ENCODE measurements at regions not wholly inside any gene's neighbourhood (a gene's known extent, or its start where the extent isn't known, plus 50 kb on each side); places are given as distances from the start of the nearest gene placed in this dataset.

DNA sequence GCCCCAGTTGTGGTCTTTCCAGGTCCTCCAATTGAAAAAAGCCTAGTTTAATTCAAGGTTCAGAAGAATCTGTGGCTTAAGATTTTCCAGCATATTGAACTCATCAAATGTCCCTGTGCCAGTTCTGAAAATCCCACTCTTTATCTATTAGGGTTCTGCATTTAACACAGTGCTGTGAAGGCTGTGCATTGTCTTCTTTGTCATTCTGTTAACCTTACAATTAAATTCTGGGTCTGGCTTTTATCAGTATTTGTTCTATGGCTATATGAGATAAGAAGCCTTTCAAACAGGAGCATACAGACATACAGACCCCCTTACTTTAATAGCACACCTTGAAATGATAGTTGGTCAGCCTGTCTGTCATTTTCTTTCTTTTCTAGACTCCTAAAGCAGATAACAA, 362.1 kb upstream of the DACH1 start:
- TF ChIP-seq, protein P1, sequence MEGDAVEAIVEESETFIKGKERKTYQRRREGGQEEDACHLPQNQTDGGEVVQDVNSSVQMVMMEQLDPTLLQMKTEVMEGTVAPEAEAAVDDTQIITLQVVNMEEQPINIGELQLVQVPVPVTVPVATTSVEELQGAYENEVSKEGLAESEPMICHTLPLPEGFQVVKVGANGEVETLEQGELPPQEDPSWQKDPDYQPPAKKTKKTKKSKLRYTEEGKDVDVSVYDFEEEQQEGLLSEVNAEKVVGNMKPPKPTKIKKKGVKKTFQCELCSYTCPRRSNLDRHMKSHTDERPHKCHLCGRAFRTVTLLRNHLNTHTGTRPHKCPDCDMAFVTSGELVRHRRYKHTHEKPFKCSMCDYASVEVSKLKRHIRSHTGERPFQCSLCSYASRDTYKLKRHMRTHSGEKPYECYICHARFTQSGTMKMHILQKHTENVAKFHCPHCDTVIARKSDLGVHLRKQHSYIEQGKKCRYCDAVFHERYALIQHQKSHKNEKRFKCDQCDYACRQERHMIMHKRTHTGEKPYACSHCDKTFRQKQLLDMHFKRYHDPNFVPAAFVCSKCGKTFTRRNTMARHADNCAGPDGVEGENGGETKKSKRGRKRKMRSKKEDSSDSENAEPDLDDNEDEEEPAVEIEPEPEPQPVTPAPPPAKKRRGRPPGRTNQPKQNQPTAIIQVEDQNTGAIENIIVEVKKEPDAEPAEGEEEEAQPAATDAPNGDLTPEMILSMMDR (IDR thresholded peaks at IDR 0.05 in 2 of 3, conservative IDR thresholded peaks at IDR 0.05 in 1 of 3; ENCODE audit: borderline replicate concordance in 1 of 3, insufficient read depth in 1 of 3, low read depth in 2 of 3, low read length in 2 of 3) = no peak
- no peak for TF ChIP-seq YY1 (IDR thresholded peaks at IDR 0.05; ENCODE audit: extremely low read depth, insufficient replicate concordance, low read depth, low read length)
- TF ChIP-seq EZH2phosphoT487 (IDR thresholded peaks at IDR 0.05; ENCODE audit: borderline replicate concordance) = no peak
